ENCODE measurements at regions not wholly inside any gene's neighbourhood (a gene's known extent, or its start where the extent isn't known, plus 50 kb on each side); places are given as distances from the start of the nearest gene placed in this dataset.

GRCh38 chr4:121574618-121575017 lies 122.2 kb downstream of the ANXA5 start:
- Histone ChIP-seq H3K27ac (ENCODE audit: low read depth, low read length) (no peak overlapping the region), H3K27me3 (ENCODE audit: insufficient read depth, low read length) (peaks cover 13% of the 10 kb centered on the region), H3K4me3 (ENCODE audit: low read depth, low read length) (no peak overlapping the region), H3K4me1 (ENCODE audit: control insufficient read depth, insufficient read depth, low read length, unreplicated experiment) (no peaks in the 10 kb centered on the region), H2AFZ (ENCODE audit: low read length, unreplicated experiment) (no peak overlapping the region), H3K36me3 (ENCODE audit: insufficient read depth, low read length) (no peaks in the 10 kb centered on the region), H3K79me2 (ENCODE audit: control insufficient read depth, insufficient read depth, low read length, unreplicated experiment) (no peaks in the 10 kb centered on the region)

GRCh38 chr4:121567748-121568147 lies 129.0 kb downstream of the ANXA5 start:
- no peaks in the 10 kb centered on the region for H3K36me3 ChIP-seq (ENCODE audit: insufficient read depth, low read length)
- no peaks in the 10 kb centered on the region for H3K4me1 ChIP-seq (ENCODE audit: control insufficient read depth, insufficient read depth, low read length, unreplicated experiment)
- no peaks in the 10 kb centered on the region for H3K79me2 ChIP-seq (ENCODE audit: control insufficient read depth, insufficient read depth, low read length, unreplicated experiment)
- 0 out of 2 replicates have a peak, but pooled peaks cover 3% of the 10 kb centered on the region for H3K27me3 ChIP-seq (ENCODE audit: insufficient read depth, low read length)
- H3K4me3 ChIP-seq (ENCODE audit: low read depth, low read length): no peak overlapping the region
- H2AFZ ChIP-seq (ENCODE audit: low read length, unreplicated experiment): no peak overlapping the region
- no peak overlapping the region for H3K27ac ChIP-seq (ENCODE audit: low read depth, low read length)

- no peaks in the 10 kb centered on the region for H3K36me3 ChIP-seq (ENCODE audit: insufficient read depth, low read length)
- H2AFZ ChIP-seq (ENCODE audit: low read length, unreplicated experiment): no peak overlapping the region
- no peaks in the 10 kb centered on the region for H3K79me2 ChIP-seq (ENCODE audit: control insufficient read depth, insufficient read depth, low read length, unreplicated experiment)
- peaks cover 2% of the 10 kb centered on the region; the same call in 1 of the 2 replicates for H3K27me3 ChIP-seq (ENCODE audit: insufficient read depth, low read length)
- H3K4me3 ChIP-seq (ENCODE audit: low read depth, low read length): no peak overlapping the region
- no peaks in the 10 kb centered on the region for H3K4me1 ChIP-seq (ENCODE audit: control insufficient read depth, insufficient read depth, low read length, unreplicated experiment)
- no peak overlapping the region for H3K27ac ChIP-seq (ENCODE audit: low read depth, low read length)
Measured at GRCh38 chr4:121564840-121565375, 131.9 kb downstream of the ANXA5 start.

GRCh38 chr4:121562811-121563210 lies 134.0 kb downstream of the ANXA5 start:
- H3K36me3 ChIP-seq (ENCODE audit: insufficient read depth, low read length): no peaks in the 10 kb centered on the region

GRCh38 chr4:121555315-121556107 lies 141.3 kb downstream of the ANXA5 start:
- Histone ChIP-seq H2AFZ (ENCODE audit: low read length, unreplicated experiment) (no peak overlapping the region), H3K79me2 (ENCODE audit: control insufficient read depth, insufficient read depth, low read length, unreplicated experiment) (no peaks in the 10 kb centered on the region), H3K27me3 (ENCODE audit: insufficient read depth, low read length) (0 out of 2 replicates have a peak, but pooled peaks cover 5% of the 10 kb centered on the region), H3K4me3 (ENCODE audit: low read depth, low read length) (no peak overlapping the region), H3K27ac (ENCODE audit: low read depth, low read length) (no peak overlapping the region), H3K36me3 (ENCODE audit: insufficient read depth, low read length) (no peaks in the 10 kb centered on the region), H3K4me1 (ENCODE audit: control insufficient read depth, insufficient read depth, low read length, unreplicated experiment) (peaks cover 18% of the 10 kb centered on the region)

More at GRCh38 chr4:121562811-121563210, 134.0 kb downstream of the ANXA5 start:
- Histone ChIP-seq H3K79me2 (ENCODE audit: control insufficient read depth, insufficient read depth, low read length, unreplicated experiment) (no peaks in the 10 kb centered on the region), H3K27ac (ENCODE audit: low read depth, low read length) (no peak overlapping the region), H2AFZ (ENCODE audit: low read length, unreplicated experiment) (no peak overlapping the region), H3K4me3 (ENCODE audit: low read depth, low read length) (no peak overlapping the region), H3K27me3 (ENCODE audit: insufficient read depth, low read length) (peaks cover 5% of the 10 kb centered on the region; the same call in 1 of the 2 replicates), H3K4me1 (ENCODE audit: control insufficient read depth, insufficient read depth, low read length, unreplicated experiment) (no peaks in the 10 kb centered on the region)

- H2AFZ ChIP-seq (ENCODE audit: low read length, unreplicated experiment): no peak overlapping the region
- H3K79me2 ChIP-seq (ENCODE audit: control insufficient read depth, insufficient read depth, low read length, unreplicated experiment): no peaks in the 10 kb centered on the region
- peaks cover 18% of the 10 kb centered on the region for H3K4me1 ChIP-seq (ENCODE audit: control insufficient read depth, insufficient read depth, low read length, unreplicated experiment)
- H3K4me3 ChIP-seq (ENCODE audit: low read depth, low read length): no peak overlapping the region
- no peak overlapping the region for H3K27ac ChIP-seq (ENCODE audit: low read depth, low read length)
- 0 out of 2 replicates have a peak, but pooled peaks cover 5% of the 10 kb centered on the region for H3K27me3 ChIP-seq (ENCODE audit: insufficient read depth, low read length)
- H3K36me3 ChIP-seq (ENCODE audit: insufficient read depth, low read length): no peaks in the 10 kb centered on the region
Measured at GRCh38 chr4:121554382-121554781, 142.4 kb downstream of the ANXA5 start.

- H3K36me3 ChIP-seq (ENCODE audit: insufficient read depth, low read length): no peaks in the 10 kb centered on the region
- H3K4me3 ChIP-seq (ENCODE audit: low read depth, low read length): no peak overlapping the region; the same call in 1 of the 2 replicates
- H3K27me3 ChIP-seq (ENCODE audit: insufficient read depth, low read length): no peaks in the 10 kb centered on the region
- no peaks in the 10 kb centered on the region for H3K79me2 ChIP-seq (ENCODE audit: control insufficient read depth, insufficient read depth, low read length, unreplicated experiment)
- H2AFZ ChIP-seq (ENCODE audit: low read length, unreplicated experiment): no peak overlapping the region
- no peak overlapping the region for H3K27ac ChIP-seq (ENCODE audit: low read depth, low read length)
- H3K4me1 ChIP-seq (ENCODE audit: control insufficient read depth, insufficient read depth, low read length, unreplicated experiment): peaks cover 18% of the 10 kb centered on the region
Measured at GRCh38 chr4:121551881-121552280, 144.9 kb downstream of the ANXA5 start.

- H3K4me3 ChIP-seq (ENCODE audit: low read depth, low read length): no peak overlapping the region; the same call in 1 of the 2 replicates
- H3K27ac ChIP-seq (ENCODE audit: low read depth, low read length): peak overlapping the region; percentile 24; the same call in 1 of the 2 replicates
- H3K4me1 ChIP-seq (ENCODE audit: control insufficient read depth, insufficient read depth, low read length, unreplicated experiment): peaks cover 18% of the 10 kb centered on the region
- H3K79me2 ChIP-seq (ENCODE audit: control insufficient read depth, insufficient read depth, low read length, unreplicated experiment): no peaks in the 10 kb centered on the region
- no peaks in the 10 kb centered on the region for H3K36me3 ChIP-seq (ENCODE audit: insufficient read depth, low read length)
- no peak overlapping the region for H2AFZ ChIP-seq (ENCODE audit: low read length, unreplicated experiment)
- H3K27me3 ChIP-seq (ENCODE audit: insufficient read depth, low read length): no peaks in the 10 kb centered on the region
Measured at GRCh38 chr4:121551271-121551670, 145.5 kb downstream of the ANXA5 start.

- no peaks in the 10 kb centered on the region for H3K79me2 ChIP-seq (ENCODE audit: control insufficient read depth, insufficient read depth, low read length, unreplicated experiment)
- H3K27ac ChIP-seq (ENCODE audit: low read depth, low read length): no peak overlapping the region
- no peak overlapping the region for H2AFZ ChIP-seq (ENCODE audit: low read length, unreplicated experiment)
- no peaks in the 10 kb centered on the region for H3K36me3 ChIP-seq (ENCODE audit: insufficient read depth, low read length)
- H3K27me3 ChIP-seq (ENCODE audit: insufficient read depth, low read length): peaks cover 5% of the 10 kb centered on the region; the same call in 1 of the 2 replicates
- H3K4me3 ChIP-seq (ENCODE audit: low read depth, low read length): no peak overlapping the region
- H3K4me1 ChIP-seq (ENCODE audit: control insufficient read depth, insufficient read depth, low read length, unreplicated experiment): no peaks in the 10 kb centered on the region
Measured at GRCh38 chr4:121541696-121542095, 155.1 kb downstream of the ANXA5 start.

GRCh38 chr4:121535351-121535750 lies 154.5 kb upstream of the QRFPR start:
- Histone ChIP-seq H3K4me3 (ENCODE audit: low read depth, low read length) (no peak overlapping the region), H3K79me2 (ENCODE audit: control insufficient read depth, insufficient read depth, low read length, unreplicated experiment) (no peaks in the 10 kb centered on the region), H3K27ac (ENCODE audit: low read depth, low read length) (no peak overlapping the region), H2AFZ (ENCODE audit: low read length, unreplicated experiment) (no peak overlapping the region), H3K4me1 (ENCODE audit: control insufficient read depth, insufficient read depth, low read length, unreplicated experiment) (no peaks in the 10 kb centered on the region), H3K36me3 (ENCODE audit: insufficient read depth, low read length) (no peaks in the 10 kb centered on the region), H3K27me3 (ENCODE audit: insufficient read depth, low read length) (peaks cover 22% of the 10 kb centered on the region)

GRCh38 chr4:121534187-121534586 lies 153.4 kb upstream of the QRFPR start:
- no peak overlapping the region for H3K4me3 ChIP-seq (ENCODE audit: low read depth, low read length)
- peaks cover 32% of the 10 kb centered on the region for H3K27me3 ChIP-seq (ENCODE audit: insufficient read depth, low read length)
- H2AFZ ChIP-seq (ENCODE audit: low read length, unreplicated experiment): no peak overlapping the region
- no peaks in the 10 kb centered on the region for H3K4me1 ChIP-seq (ENCODE audit: control insufficient read depth, insufficient read depth, low read length, unreplicated experiment)
- no peak overlapping the region for H3K27ac ChIP-seq (ENCODE audit: low read depth, low read length)
- no peaks in the 10 kb centered on the region for H3K36me3 ChIP-seq (ENCODE audit: insufficient read depth, low read length)
- no peaks in the 10 kb centered on the region for H3K79me2 ChIP-seq (ENCODE audit: control insufficient read depth, insufficient read depth, low read length, unreplicated experiment)
